SK-N-MC (cell line): ENCODE measurements at regions not wholly inside any gene's neighbourhood (a gene's known extent, or its start where the extent isn't known, plus 50 kb on each side); places are given as distances from the start of the nearest gene placed in this dataset.

Experiments
- EZH2 ChIP-seq: fragments of 200-600 bp; sonication (generic); IDR thresholded peaks from one replicate; pipeline ENCODE4 v1.6.1; 2017; ENCODE audit warnings: antibody characterized with exemption
- POLR2AphosphoS5 ChIP-seq: IDR thresholded peaks from 2 replicates; pipeline ENCODE4 v1.6.1; 2012; ENCODE audit warnings: mild to moderate bottlenecking, low read depth, low read length, borderline replicate concordance

- TF ChIP-seq POLR2AphosphoS5 (no peak), EZH2 (no peak)
Measured at GRCh38 chr14:58823312-58823711, 185.6 kb downstream of the DACT1 start.
